ENCODE measurements at regions not wholly inside any gene's neighbourhood (a gene's known extent, or its start where the extent isn't known, plus 50 kb on each side); places are given as distances from the start of the nearest gene placed in this dataset.
"Not testable (repeated sequence)": the region's sequence is repeated elsewhere in the genome, so short reads cannot be mapped to it uniquely, and the experiment has no call there.

- Histone ChIP-seq H3K36me3 (ENCODE audit: control insufficient read depth, insufficient read depth, low read length, severe bottlenecking) (no peaks in the 10 kb centered on the region), H3K27me3 (replicated peaks; ENCODE audit: control insufficient read depth, insufficient read depth, low read length) (no peaks in the 10 kb centered on the region), H3K9me3 (ENCODE audit: control insufficient read depth, low read length) (no peaks in the 10 kb centered on the region), H3K4me1 (ENCODE audit: control insufficient read depth, insufficient read depth, low read length) (no peaks in the 10 kb centered on the region), H3K4me3 (ENCODE audit: low read length) (no peak overlapping the region), H3K9ac (ENCODE audit: low read length) (no peak overlapping the region)
- no peak for DNase-seq (ENCODE audit: low read depth)
Observed at GRCh38 chr1:81197591-81197990, 603.1 kb upstream of the ADGRL2 start.

GRCh38 chr1:81192647-81193642 is 607.8 kb upstream of the ADGRL2 start:
- H3K36me3 ChIP-seq (ENCODE audit: control insufficient read depth, insufficient read depth, low read length, severe bottlenecking), result no peaks in the 10 kb centered on the region
- H3K9me3 ChIP-seq (ENCODE audit: control insufficient read depth, low read length), result no peaks in the 10 kb centered on the region
- H3K4me1 ChIP-seq (ENCODE audit: control insufficient read depth, insufficient read depth, low read length), result no peaks in the 10 kb centered on the region
- H3K4me3 ChIP-seq (ENCODE audit: low read length), result no peak overlapping the region
- H3K27me3 ChIP-seq (replicated peaks; ENCODE audit: control insufficient read depth, insufficient read depth, low read length), result no peaks in the 10 kb centered on the region
- no peak for DNase-seq (ENCODE audit: low read depth)
- no peak overlapping the region for H3K9ac ChIP-seq (ENCODE audit: low read length)

GRCh38 chr1:81190003-81190402 is 610.7 kb upstream of the ADGRL2 start:
- Histone ChIP-seq H3K4me1 (ENCODE audit: control insufficient read depth, insufficient read depth, low read length) (peaks cover 7% of the 10 kb centered on the region), H3K9me3 (ENCODE audit: control insufficient read depth, low read length) (no peaks in the 10 kb centered on the region), H3K9ac (ENCODE audit: low read length) (no peak overlapping the region), H3K36me3 (ENCODE audit: control insufficient read depth, insufficient read depth, low read length, severe bottlenecking) (no peaks in the 10 kb centered on the region), H3K4me3 (ENCODE audit: low read length) (no peak overlapping the region), H3K27me3 (replicated peaks; ENCODE audit: control insufficient read depth, insufficient read depth, low read length) (no peaks in the 10 kb centered on the region)
- no peak for DNase-seq (ENCODE audit: low read depth)

- no peaks in the 10 kb centered on the region for H3K9me3 ChIP-seq (ENCODE audit: control insufficient read depth, low read length)
- no peaks in the 10 kb centered on the region for H3K27me3 ChIP-seq (replicated peaks; ENCODE audit: control insufficient read depth, insufficient read depth, low read length)
- no peak for DNase-seq (ENCODE audit: low read depth)
- H3K4me3 ChIP-seq (ENCODE audit: low read length), result no peak overlapping the region
- H3K4me1 ChIP-seq (ENCODE audit: control insufficient read depth, insufficient read depth, low read length), result peaks cover 7% of the 10 kb centered on the region
- H3K9ac ChIP-seq (ENCODE audit: low read length), result no peak overlapping the region
- H3K36me3 ChIP-seq (ENCODE audit: control insufficient read depth, insufficient read depth, low read length, severe bottlenecking), result no peaks in the 10 kb centered on the region
Observed at GRCh38 chr1:81187635-81188034, 613.1 kb upstream of the ADGRL2 start.

GRCh38 chr1:81186261-81186660 is 614.5 kb upstream of the ADGRL2 start:
- DNase-seq (ENCODE audit: low read depth), result peak; percentile 6
- Histone ChIP-seq H3K4me3 (ENCODE audit: low read length) (no peak overlapping the region), H3K27me3 (replicated peaks; ENCODE audit: control insufficient read depth, insufficient read depth, low read length) (no peaks in the 10 kb centered on the region), H3K4me1 (ENCODE audit: control insufficient read depth, insufficient read depth, low read length) (peaks cover 7% of the 10 kb centered on the region), H3K9me3 (ENCODE audit: control insufficient read depth, low read length) (peaks cover 5% of the 10 kb centered on the region), H3K9ac (ENCODE audit: low read length) (no peak overlapping the region), H3K36me3 (ENCODE audit: control insufficient read depth, insufficient read depth, low read length, severe bottlenecking) (no peaks in the 10 kb centered on the region)

GRCh38 chr1:81183553-81183952 is 617.2 kb upstream of the ADGRL2 start:
- Histone ChIP-seq H3K27me3 (replicated peaks; ENCODE audit: control insufficient read depth, insufficient read depth, low read length) (no peaks in the 10 kb centered on the region), H3K9ac (ENCODE audit: low read length) (no peak overlapping the region), H3K9me3 (ENCODE audit: control insufficient read depth, low read length) (peaks cover 10% of the 10 kb centered on the region), H3K36me3 (ENCODE audit: control insufficient read depth, insufficient read depth, low read length, severe bottlenecking) (no peaks in the 10 kb centered on the region), H3K4me3 (ENCODE audit: low read length) (no peak overlapping the region), H3K4me1 (ENCODE audit: control insufficient read depth, insufficient read depth, low read length) (peaks cover 17% of the 10 kb centered on the region)
- no peak for DNase-seq (ENCODE audit: low read depth)

- peaks cover 17% of the 10 kb centered on the region for H3K4me1 ChIP-seq (ENCODE audit: control insufficient read depth, insufficient read depth, low read length)
- H3K9ac ChIP-seq (ENCODE audit: low read length), result no peak overlapping the region
- no peaks in the 10 kb centered on the region for H3K36me3 ChIP-seq (ENCODE audit: control insufficient read depth, insufficient read depth, low read length, severe bottlenecking)
- DNase-seq (ENCODE audit: low read depth), result no peak
- H3K27me3 ChIP-seq (replicated peaks; ENCODE audit: control insufficient read depth, insufficient read depth, low read length), result no peaks in the 10 kb centered on the region
- no peak overlapping the region for H3K4me3 ChIP-seq (ENCODE audit: low read length)
- peaks cover 10% of the 10 kb centered on the region for H3K9me3 ChIP-seq (ENCODE audit: control insufficient read depth, low read length)
Observed at GRCh38 chr1:81183051-81183450, 617.7 kb upstream of the ADGRL2 start.

GRCh38 chr1:81179242-81179641 is 621.5 kb upstream of the ADGRL2 start:
- DNase-seq (ENCODE audit: low read depth), result peak; percentile 76
- Histone ChIP-seq H3K9me3 (ENCODE audit: control insufficient read depth, low read length) (peaks cover 10% of the 10 kb centered on the region), H3K36me3 (ENCODE audit: control insufficient read depth, insufficient read depth, low read length, severe bottlenecking) (no peaks in the 10 kb centered on the region), H3K4me1 (ENCODE audit: control insufficient read depth, insufficient read depth, low read length) (peaks cover 10% of the 10 kb centered on the region), H3K9ac (ENCODE audit: low read length) (no peak overlapping the region), H3K27me3 (replicated peaks; ENCODE audit: control insufficient read depth, insufficient read depth, low read length) (no peaks in the 10 kb centered on the region), H3K4me3 (ENCODE audit: low read length) (peak overlapping the region; percentile 36)

GRCh38 chr1:81178431-81179093 is 622.2 kb upstream of the ADGRL2 start:
- H3K36me3 ChIP-seq (ENCODE audit: control insufficient read depth, insufficient read depth, low read length, severe bottlenecking); H3K27me3 ChIP-seq (replicated peaks; ENCODE audit: control insufficient read depth, insufficient read depth, low read length); DNase-seq (ENCODE audit: low read depth); H3K9ac ChIP-seq (ENCODE audit: low read length): not testable (repeated sequence)
- peaks cover 15% of the 10 kb centered on the region for H3K9me3 ChIP-seq (ENCODE audit: control insufficient read depth, low read length)
- peak overlapping the region; percentile 36 for H3K4me3 ChIP-seq (ENCODE audit: low read length)
- peaks cover 10% of the 10 kb centered on the region for H3K4me1 ChIP-seq (ENCODE audit: control insufficient read depth, insufficient read depth, low read length)

- Histone ChIP-seq H3K36me3 (ENCODE audit: control insufficient read depth, insufficient read depth, low read length, severe bottlenecking) (no peaks in the 10 kb centered on the region), H3K4me3 (ENCODE audit: low read length) (no peak overlapping the region), H3K9ac (ENCODE audit: low read length) (no peak overlapping the region), H3K27me3 (replicated peaks; ENCODE audit: control insufficient read depth, insufficient read depth, low read length) (no peaks in the 10 kb centered on the region), H3K4me1 (ENCODE audit: control insufficient read depth, insufficient read depth, low read length) (peaks cover 15% of the 10 kb centered on the region), H3K9me3 (ENCODE audit: control insufficient read depth, low read length) (peaks cover 28% of the 10 kb centered on the region)
- DNase-seq (ENCODE audit: low read depth), result no peak
Observed at GRCh38 chr1:81174811-81175476, 625.8 kb upstream of the ADGRL2 start.

- DNase-seq (ENCODE audit: low read depth), result peak; percentile 25
- no peak overlapping the region for H3K9ac ChIP-seq (ENCODE audit: low read length)
- H3K9me3 ChIP-seq (ENCODE audit: control insufficient read depth, low read length), result peaks cover 35% of the 10 kb centered on the region
- H3K4me3 ChIP-seq (ENCODE audit: low read length), result no peak overlapping the region
- H3K36me3 ChIP-seq (ENCODE audit: control insufficient read depth, insufficient read depth, low read length, severe bottlenecking), result no peaks in the 10 kb centered on the region
- peaks cover 7% of the 10 kb centered on the region for H3K4me1 ChIP-seq (ENCODE audit: control insufficient read depth, insufficient read depth, low read length)
- no peaks in the 10 kb centered on the region for H3K27me3 ChIP-seq (replicated peaks; ENCODE audit: control insufficient read depth, insufficient read depth, low read length)
Observed at GRCh38 chr1:81174052-81174451, 626.7 kb upstream of the ADGRL2 start.

Data from adipocyte (in vitro differentiated cells).